NOMO-1 (cell line): ENCODE measurements at regions not wholly inside any gene's neighbourhood (a gene's known extent, or its start where the extent isn't known, plus 50 kb on each side); places are given as distances from the start of the nearest gene placed in this dataset.

Experiments
- DNase-seq, 2 experiments: peaks; one replicate each; lab custom pipeline; 2025; ENCODE audit not compliant: unreplicated experiment in 2 of 2; lab: John Stamatoyannopoulos, UW

- no peak for DNase-seq
These were observed 157.6 kb downstream of the DCK start for GRCh38 chr4:71151054-71151453.

GRCh38 chr4:71156616-71157015 is 163.2 kb downstream of the DCK start:
- no peak for DNase-seq

- no peak for DNase-seq
These were observed 168.9 kb downstream of the DCK start for GRCh38 chr4:71162386-71162785.

- DNase-seq = no peak
These were observed 169.9 kb downstream of the DCK start for GRCh38 chr4:71163317-71163716.

GRCh38 chr4:71167083-71167482 is 171.7 kb upstream of the SLC4A4 start:
- DNase-seq = no peak

GRCh38 chr4:71171592-71171991 is 167.2 kb upstream of the SLC4A4 start:
- DNase-seq = no peak

GRCh38 chr4:71181332-71181731 is 157.5 kb upstream of the SLC4A4 start:
- DNase-seq = no peak

- peak; percentile 30 to 79 for DNase-seq
These were observed 154.5 kb upstream of the SLC4A4 start for GRCh38 chr4:71184195-71184781.

GRCh38 chr4:71185037-71185436 is 153.8 kb upstream of the SLC4A4 start:
- DNase-seq = no peak

GRCh38 chr4:71186257-71186565 is 152.6 kb upstream of the SLC4A4 start:
- no peak for DNase-seq

- DNase-seq = peak in 1 of 2 experiments; percentile 10
These were observed 152.0 kb upstream of the SLC4A4 start for GRCh38 chr4:71186566-71187403.

GRCh38 chr4:71187404-71188155 is 151.2 kb upstream of the SLC4A4 start:
- no peak for DNase-seq

GRCh38 chr4:71188156-71188640 is 150.6 kb upstream of the SLC4A4 start:
- no peak for DNase-seq

GRCh38 chr4:71188951-71189350 is 149.9 kb upstream of the SLC4A4 start:
- no peak for DNase-seq

GRCh38 chr4:71189471-71189870 is 149.3 kb upstream of the SLC4A4 start:
- no peak for DNase-seq

GRCh38 chr4:71194454-71194853 is 144.4 kb upstream of the SLC4A4 start:
- DNase-seq = no peak

GRCh38 chr4:71195924-71196323 is 142.9 kb upstream of the SLC4A4 start:
- no peak for DNase-seq

GRCh38 chr4:71198958-71199357 is 139.9 kb upstream of the SLC4A4 start:
- DNase-seq = no peak

GRCh38 chr4:71201057-71201456 is 137.8 kb upstream of the SLC4A4 start:
- DNase-seq = no peak

- no peak for DNase-seq
These were observed 136.8 kb upstream of the SLC4A4 start for GRCh38 chr4:71201817-71202576.

GRCh38 chr4:71202705-71203104 is 136.1 kb upstream of the SLC4A4 start:
- DNase-seq = no peak
